AG04450 (cell line): ENCODE measurements at regions not wholly inside any gene's neighbourhood (a gene's known extent, or its start where the extent isn't known, plus 50 kb on each side); places are given as distances from the start of the nearest gene placed in this dataset.
A peak's percentile ranks its signal among the peaks of the same experiment; 100 is the strongest.

Experiments
- CTCF ChIA-PET: fragments of 300-600, 350-600 bp; formaldehyde crosslinking; extraction: SDS; loops from one replicate; lab custom pipeline; 2022; ENCODE audit warnings: antibody characterized with exemption, inconsistent platforms; lab: Charles Lee
- POLR2A ChIA-PET: fragments of 350-600 bp; formaldehyde crosslinking; extraction: SDS; loops from one replicate; lab custom pipeline; 2021; ENCODE audit warnings: antibody characterized with exemption, inconsistent platforms; lab: Yijun Ruan, JAX
- DNase-seq: peaks from one replicate; pipeline ENCODE4 v3.0.0-alpha.2; 2011; ENCODE audit warnings: low read depth, low spot score
- H3K27ac ChIP-seq: one replicate; pipeline ENCODE4 v1.5.1; 2012; ENCODE audit warnings: low read depth, low read length, control low read depth
- H3K27me3 ChIP-seq: one replicate; pipeline ENCODE4 v1.6.0; 2012; ENCODE audit warnings: low read length; ENCODE audit not compliant: control insufficient read depth, insufficient read depth
- H3K4me3 ChIP-seq: 2 replicates; pipeline ENCODE4 v1.5.1; 2011; ENCODE audit warnings: mild to moderate bottlenecking, low read depth, low read length, control low read depth
- H3K9me3 ChIP-seq: 2 replicates; pipeline ENCODE4 v1.5.1; 2012; ENCODE audit warnings: low read length; ENCODE audit not compliant: control insufficient read depth, insufficient read depth
- TF ChIP-seq, protein P1 (sequence below): IDR thresholded peaks from 2 replicates; pipeline ENCODE4 v1.5.1; 2011; ENCODE audit warnings: low read depth, low read length, control low read depth, inconsistent platforms

DNA sequence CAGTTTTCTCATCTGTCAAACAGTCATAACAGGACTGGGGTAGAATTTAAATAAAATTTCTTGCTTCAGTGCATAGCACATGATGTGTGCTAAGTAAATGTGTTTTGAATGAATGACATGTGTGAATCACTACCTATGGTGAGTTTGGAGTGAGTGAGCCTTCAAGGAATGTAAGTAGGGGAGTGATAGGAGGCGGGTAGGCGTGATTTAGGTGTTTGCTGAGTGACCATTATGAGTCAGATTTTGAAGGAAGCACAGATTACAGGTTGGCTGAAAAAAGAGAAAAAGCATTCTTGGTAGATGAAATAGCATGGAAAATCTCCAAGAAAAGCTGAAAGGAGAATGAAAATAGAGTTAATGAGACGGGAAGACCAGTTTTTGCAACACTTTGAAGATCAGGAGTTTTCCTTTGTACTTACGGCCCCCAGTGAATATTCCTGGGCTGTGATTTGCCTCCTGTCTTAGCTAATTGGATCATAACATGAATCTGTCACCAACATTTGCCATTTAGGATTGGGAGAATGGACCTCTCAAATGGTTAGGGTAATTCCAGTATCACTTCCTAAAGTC, 136.9 kb upstream of the GATA6 start:
- no peaks in the 10 kb centered on the region for H3K27me3 ChIP-seq
- ChIA-PET CTCF (no interaction called here), POLR2A (no interaction called here)
- H3K9me3 ChIP-seq: no peaks in the 10 kb centered on the region
- DNase-seq: peak; percentile 49
- H3K4me3 ChIP-seq: no peak overlapping the region
- H3K27ac ChIP-seq: no peak overlapping the region
- TF ChIP-seq, protein P1, sequence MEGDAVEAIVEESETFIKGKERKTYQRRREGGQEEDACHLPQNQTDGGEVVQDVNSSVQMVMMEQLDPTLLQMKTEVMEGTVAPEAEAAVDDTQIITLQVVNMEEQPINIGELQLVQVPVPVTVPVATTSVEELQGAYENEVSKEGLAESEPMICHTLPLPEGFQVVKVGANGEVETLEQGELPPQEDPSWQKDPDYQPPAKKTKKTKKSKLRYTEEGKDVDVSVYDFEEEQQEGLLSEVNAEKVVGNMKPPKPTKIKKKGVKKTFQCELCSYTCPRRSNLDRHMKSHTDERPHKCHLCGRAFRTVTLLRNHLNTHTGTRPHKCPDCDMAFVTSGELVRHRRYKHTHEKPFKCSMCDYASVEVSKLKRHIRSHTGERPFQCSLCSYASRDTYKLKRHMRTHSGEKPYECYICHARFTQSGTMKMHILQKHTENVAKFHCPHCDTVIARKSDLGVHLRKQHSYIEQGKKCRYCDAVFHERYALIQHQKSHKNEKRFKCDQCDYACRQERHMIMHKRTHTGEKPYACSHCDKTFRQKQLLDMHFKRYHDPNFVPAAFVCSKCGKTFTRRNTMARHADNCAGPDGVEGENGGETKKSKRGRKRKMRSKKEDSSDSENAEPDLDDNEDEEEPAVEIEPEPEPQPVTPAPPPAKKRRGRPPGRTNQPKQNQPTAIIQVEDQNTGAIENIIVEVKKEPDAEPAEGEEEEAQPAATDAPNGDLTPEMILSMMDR: no peak

DNA sequence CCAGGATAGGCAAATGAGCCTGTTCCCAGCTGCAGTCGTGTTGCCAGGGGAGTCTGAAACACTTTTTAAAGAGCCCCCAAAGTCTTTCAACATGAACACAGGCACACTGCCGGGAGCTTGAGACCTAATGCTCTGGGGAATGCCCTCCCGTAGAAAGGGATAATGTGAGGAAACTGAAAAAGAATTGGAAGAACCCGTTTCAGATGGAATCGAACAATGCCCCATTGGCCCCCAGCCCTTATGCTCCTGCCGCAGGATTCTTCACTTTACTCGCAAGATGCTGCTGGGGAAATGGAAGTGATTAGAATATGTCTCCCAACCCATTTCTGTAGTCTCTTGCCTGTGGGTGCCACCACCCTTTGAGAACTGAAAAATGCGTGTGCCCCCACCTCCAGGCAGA, 136.3 kb upstream of the GATA6 start:
- CTCF ChIA-PET: no interaction called here
- TF ChIP-seq, protein P1: no peak
- no peak for DNase-seq
- no peak overlapping the region for H3K27ac ChIP-seq
- no peaks in the 10 kb centered on the region for H3K27me3 ChIP-seq
- POLR2A ChIA-PET: no interaction called here
- H3K4me3 ChIP-seq: no peak overlapping the region
- H3K9me3 ChIP-seq: no peaks in the 10 kb centered on the region

DNA sequence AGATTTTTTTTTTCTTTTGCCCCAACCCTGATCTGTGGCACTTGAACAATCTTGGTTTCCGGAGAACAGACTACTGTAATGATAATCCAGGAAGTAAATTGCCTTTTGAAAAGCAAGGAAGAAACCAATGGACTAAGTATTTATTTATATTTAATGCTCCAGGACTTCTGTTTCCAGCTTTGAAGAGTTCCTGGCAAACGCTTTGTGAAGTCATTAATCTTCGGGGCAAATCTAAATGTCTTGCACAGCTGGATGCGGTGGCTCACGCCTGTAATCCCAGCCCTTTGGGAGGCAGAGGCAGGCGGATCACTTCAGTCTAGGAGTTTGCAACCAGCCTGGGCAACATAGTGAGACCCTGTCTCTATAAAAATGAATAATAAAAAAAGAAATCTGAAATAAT, 135.1 kb upstream of the GATA6 start:
- DNase-seq: no peak
- ChIA-PET POLR2A (no interaction called here), CTCF (no interaction called here)
- H3K27me3 ChIP-seq: no peaks in the 10 kb centered on the region
- H3K27ac ChIP-seq: no peak overlapping the region
- TF ChIP-seq, protein P1: no peak
- no peaks in the 10 kb centered on the region for H3K9me3 ChIP-seq
- H3K4me3 ChIP-seq: no peak overlapping the region

DNA sequence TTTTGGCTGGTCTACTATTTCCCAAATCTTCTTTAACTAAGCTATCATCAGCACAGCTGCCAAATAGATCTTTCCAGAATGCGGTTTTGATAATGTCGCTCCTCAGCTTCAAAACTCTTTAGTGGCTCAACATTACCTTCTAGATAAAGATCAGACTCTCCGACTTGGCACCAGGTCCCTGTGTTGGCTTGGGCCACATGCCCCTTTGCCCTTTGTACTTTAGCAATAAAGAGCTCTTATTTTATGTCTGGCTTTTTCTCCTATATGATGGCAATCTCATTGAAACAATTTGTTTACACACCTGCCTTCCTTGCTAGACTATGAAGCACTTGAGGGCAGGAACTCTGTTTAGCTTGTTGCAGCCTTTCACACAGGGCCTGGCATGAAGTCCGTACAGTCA, 128.9 kb upstream of the GATA6 start:
- ChIA-PET CTCF (no interaction called here), POLR2A (no interaction called here)
- Histone ChIP-seq H3K27me3 (peaks cover 21% of the 10 kb centered on the region), H3K4me3 (no peak overlapping the region), H3K9me3 (no peaks in the 10 kb centered on the region), H3K27ac (no peak overlapping the region)
- TF ChIP-seq, protein P1: no peak
- no peak for DNase-seq

DNA sequence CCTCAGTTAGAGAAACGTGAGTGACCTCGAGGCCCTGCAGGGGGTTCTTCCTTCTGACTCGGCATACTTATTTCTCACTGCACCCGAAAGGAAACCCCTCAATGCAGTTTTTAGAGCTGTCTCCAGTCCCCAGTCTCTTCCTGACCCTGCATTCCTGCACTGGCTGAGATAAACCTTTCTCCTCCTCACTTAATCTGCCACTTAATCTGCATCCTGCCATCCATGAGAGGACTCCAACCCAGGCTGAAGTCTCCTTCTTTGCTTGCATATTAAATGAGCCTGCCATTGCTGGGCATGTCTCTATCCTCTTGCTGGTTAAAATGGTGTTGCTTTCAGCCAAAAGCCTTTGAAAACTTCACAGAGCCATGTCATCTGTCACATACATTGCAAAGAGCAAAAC, 125.6 kb upstream of the GATA6 start:
- peaks cover 25% of the 10 kb centered on the region for H3K27me3 ChIP-seq
- ChIA-PET POLR2A (no interaction called here), CTCF (no interaction called here)
- TF ChIP-seq, protein P1: no peak
- DNase-seq: no peak
- no peak overlapping the region for H3K27ac ChIP-seq
- H3K9me3 ChIP-seq: no peaks in the 10 kb centered on the region
- H3K4me3 ChIP-seq: no peak overlapping the region
